Skeletal muscle satellite cell (primary cell): ENCODE measurements at regions not wholly inside any gene's neighbourhood (a gene's known extent, or its start where the extent isn't known, plus 50 kb on each side); places are given as distances from the start of the nearest gene placed in this dataset.

Experiments
- H3K27me3 ChIP-seq: 2 replicates; pipeline ENCODE4 v1.7.0; 2013; ENCODE audit warnings: low read length; ENCODE audit not compliant: control insufficient read depth, insufficient read depth
- H3K36me3 ChIP-seq: 2 replicates; pipeline ENCODE4 v1.7.0; 2013; ENCODE audit warnings: mild to moderate bottlenecking, control low read depth, low read length; ENCODE audit not compliant: insufficient read depth
- H3K4me1 ChIP-seq: 2 replicates; pipeline ENCODE4 v1.7.0; 2013; ENCODE audit warnings: low read length; ENCODE audit not compliant: control insufficient read depth, insufficient read depth
- H3K4me2 ChIP-seq: 2 replicates; pipeline ENCODE4 v1.7.0; 2013; ENCODE audit warnings: mild to moderate bottlenecking, low read length
- H3K4me3 ChIP-seq: 2 replicates; pipeline ENCODE4 v1.7.0; 2013; ENCODE audit warnings: low read length
- H3K9ac ChIP-seq: 2 replicates; pipeline ENCODE4 v1.7.0; 2013; ENCODE audit warnings: mild to moderate bottlenecking, low read depth, low read length, moderate library complexity
- H3K9me3 ChIP-seq: replicated peaks from 2 replicates; pipeline ENCODE4 v1.7.0; 2013; ENCODE audit warnings: mild to moderate bottlenecking, control low read depth, low read length

GRCh38 chr11:116166573-116167465 lies 606.0 kb downstream of the BUD13 start:
- Histone ChIP-seq H3K9me3 (no peaks in the 10 kb centered on the region), H3K4me3 (no peak overlapping the region), H3K9ac (no peak overlapping the region), H3K36me3 (no peaks in the 10 kb centered on the region), H3K4me2 (no peak overlapping the region), H3K4me1 (no peaks in the 10 kb centered on the region), H3K27me3 (no peaks in the 10 kb centered on the region)

GRCh38 chr11:116164843-116165242 lies 607.9 kb downstream of the BUD13 start:
- Histone ChIP-seq H3K36me3 (no peaks in the 10 kb centered on the region), H3K27me3 (no peaks in the 10 kb centered on the region), H3K9ac (no peak overlapping the region), H3K4me1 (no peaks in the 10 kb centered on the region), H3K4me3 (no peak overlapping the region), H3K9me3 (no peaks in the 10 kb centered on the region), H3K4me2 (no peak overlapping the region)

- no peaks in the 10 kb centered on the region for H3K4me1 ChIP-seq
- no peak overlapping the region for H3K4me2 ChIP-seq
- H3K36me3 ChIP-seq: no peaks in the 10 kb centered on the region
- H3K9me3 ChIP-seq: no peaks in the 10 kb centered on the region
- no peaks in the 10 kb centered on the region for H3K27me3 ChIP-seq
- H3K9ac ChIP-seq: no peak overlapping the region
- H3K4me3 ChIP-seq: no peak overlapping the region
These were observed 609.9 kb downstream of the BUD13 start for GRCh38 chr11:116162886-116163230.

DNA sequence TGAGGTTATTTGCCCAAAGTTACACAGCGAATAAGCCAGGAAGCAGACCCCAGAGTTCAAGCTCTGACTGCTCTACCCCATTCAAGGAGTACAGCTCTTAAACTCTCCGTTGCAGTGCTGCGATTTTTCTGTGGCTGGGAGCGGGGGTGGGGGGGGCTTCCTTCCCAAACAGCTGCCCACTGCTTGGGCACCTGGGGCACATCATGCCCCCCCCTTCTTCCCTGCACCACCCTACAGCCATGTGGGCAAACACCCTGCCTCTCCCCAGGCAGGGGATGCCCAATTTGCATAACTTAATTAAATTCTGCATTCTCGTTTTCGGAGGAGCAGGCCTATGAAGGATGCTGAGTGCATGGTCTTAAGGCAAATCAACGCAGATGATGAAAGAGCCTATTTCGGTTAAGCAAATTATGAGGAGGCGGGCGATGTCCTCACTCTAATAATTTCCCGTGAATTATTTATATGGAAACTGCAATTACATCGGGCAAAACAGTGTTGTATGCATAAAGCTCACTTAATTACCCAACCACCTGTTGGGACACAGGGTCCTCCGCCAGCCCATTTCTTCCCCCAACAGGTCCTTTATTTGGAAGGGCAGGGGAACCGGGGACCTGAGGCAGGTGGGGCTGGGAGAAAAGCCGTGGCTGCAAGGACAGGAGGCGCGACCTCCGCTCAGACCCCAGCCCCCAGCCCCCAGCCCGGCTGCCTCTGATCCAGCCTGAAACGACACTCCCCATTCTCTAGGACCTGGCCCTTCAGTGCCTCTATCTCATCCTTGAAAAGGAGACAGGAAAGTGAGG lies 610.5 kb downstream of the BUD13 start:
- H3K4me2 ChIP-seq: no peak overlapping the region
- H3K9ac ChIP-seq: no peak overlapping the region
- H3K4me3 ChIP-seq: no peak overlapping the region
- no peaks in the 10 kb centered on the region for H3K27me3 ChIP-seq
- H3K4me1 ChIP-seq: no peaks in the 10 kb centered on the region
- H3K36me3 ChIP-seq: no peaks in the 10 kb centered on the region
- H3K9me3 ChIP-seq: no peaks in the 10 kb centered on the region

- no peak overlapping the region for H3K4me2 ChIP-seq
- H3K36me3 ChIP-seq: no peaks in the 10 kb centered on the region
- no peaks in the 10 kb centered on the region for H3K4me1 ChIP-seq
- H3K4me3 ChIP-seq: no peak overlapping the region
- H3K27me3 ChIP-seq: no peaks in the 10 kb centered on the region
- H3K9me3 ChIP-seq: no peaks in the 10 kb centered on the region
- H3K9ac ChIP-seq: no peak overlapping the region
These were observed 624.1 kb downstream of the BUD13 start for GRCh38 chr11:116148645-116149044.

DNA sequence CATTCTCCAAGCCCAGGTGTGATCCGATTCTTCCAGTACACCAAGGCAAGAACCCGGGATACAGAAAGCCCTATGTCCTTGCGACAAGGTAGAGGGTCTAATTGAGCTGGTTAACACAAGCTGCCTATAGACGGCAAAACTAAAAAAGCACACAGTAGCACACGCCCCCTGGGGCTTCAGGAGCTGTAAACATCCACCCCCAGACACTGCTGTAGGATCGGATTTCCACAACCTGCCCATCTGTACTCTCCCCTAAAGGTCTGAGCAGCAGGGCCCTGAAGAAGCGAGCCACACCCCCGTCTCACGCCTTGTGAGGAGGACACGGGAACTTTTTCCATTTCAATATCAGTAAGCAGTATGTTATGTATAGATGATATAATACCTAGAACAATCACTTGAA lies 624.7 kb downstream of the BUD13 start:
- Histone ChIP-seq H3K4me1 (no peaks in the 10 kb centered on the region), H3K4me2 (no peak overlapping the region), H3K27me3 (no peaks in the 10 kb centered on the region), H3K9me3 (no peaks in the 10 kb centered on the region), H3K9ac (no peak overlapping the region), H3K36me3 (no peaks in the 10 kb centered on the region), H3K4me3 (no peak overlapping the region)

- no peaks in the 10 kb centered on the region for H3K36me3 ChIP-seq
- no peaks in the 10 kb centered on the region for H3K4me1 ChIP-seq
- H3K4me2 ChIP-seq: no peak overlapping the region
- no peak overlapping the region for H3K9ac ChIP-seq
- H3K9me3 ChIP-seq: no peaks in the 10 kb centered on the region
- H3K4me3 ChIP-seq: no peak overlapping the region
- no peaks in the 10 kb centered on the region for H3K27me3 ChIP-seq
These were observed 627.5 kb downstream of the BUD13 start for GRCh38 chr11:116145187-116145865.

- H3K4me2 ChIP-seq: no peak overlapping the region
- H3K4me3 ChIP-seq: no peak overlapping the region
- H3K4me1 ChIP-seq: no peaks in the 10 kb centered on the region
- H3K9me3 ChIP-seq: no peaks in the 10 kb centered on the region
- no peak overlapping the region for H3K9ac ChIP-seq
- no peaks in the 10 kb centered on the region for H3K36me3 ChIP-seq
- H3K27me3 ChIP-seq: no peaks in the 10 kb centered on the region
These were observed 628.3 kb downstream of the BUD13 start for GRCh38 chr11:116144387-116144958.

DNA sequence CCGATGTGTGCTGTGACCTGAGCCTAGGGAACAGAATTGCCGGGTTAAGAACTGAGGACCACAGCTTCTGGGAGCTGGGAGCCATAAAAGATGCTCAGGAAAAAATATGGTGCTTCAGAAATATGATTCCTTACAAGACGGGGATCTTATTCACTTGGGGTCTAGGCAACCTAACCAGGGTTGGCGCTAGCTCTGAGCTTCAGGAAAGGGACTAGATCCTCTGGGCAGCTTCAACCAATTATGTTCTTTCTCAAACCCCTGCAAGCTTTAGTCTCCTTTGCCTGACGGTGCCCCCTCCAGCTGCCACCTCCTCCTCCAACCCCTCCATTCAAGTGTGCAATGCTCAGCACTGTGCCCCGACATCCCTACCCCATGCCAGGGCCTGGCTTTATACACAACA lies 634.1 kb upstream of the CADM1 start:
- Histone ChIP-seq H3K27me3 (no peaks in the 10 kb centered on the region), H3K9ac (no peak overlapping the region), H3K4me1 (no peaks in the 10 kb centered on the region), H3K4me3 (no peak overlapping the region), H3K9me3 (no peaks in the 10 kb centered on the region), H3K4me2 (no peak overlapping the region), H3K36me3 (no peaks in the 10 kb centered on the region)

DNA sequence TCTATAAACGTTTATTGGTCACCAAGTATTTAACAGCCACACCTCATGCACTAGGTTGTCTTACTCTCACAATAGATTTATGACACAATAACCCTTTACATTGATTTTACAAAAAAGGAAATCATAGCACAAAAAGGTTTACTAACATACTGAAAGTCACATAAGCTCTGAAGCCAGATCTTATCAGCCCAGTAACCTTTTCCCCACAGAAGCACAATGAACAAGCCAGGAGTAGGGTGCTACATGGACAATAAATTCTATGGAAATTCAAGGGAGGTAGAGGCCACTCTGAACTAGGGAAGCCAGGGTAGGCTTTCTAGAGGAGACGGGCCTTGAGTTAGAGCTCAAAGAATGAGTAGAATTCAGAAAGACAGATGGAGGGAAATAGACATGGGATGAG lies 633.5 kb upstream of the CADM1 start:
- no peaks in the 10 kb centered on the region for H3K27me3 ChIP-seq
- no peak overlapping the region for H3K4me2 ChIP-seq
- H3K4me1 ChIP-seq: no peaks in the 10 kb centered on the region
- no peaks in the 10 kb centered on the region for H3K36me3 ChIP-seq
- H3K9ac ChIP-seq: no peak overlapping the region
- H3K9me3 ChIP-seq: no peaks in the 10 kb centered on the region
- H3K4me3 ChIP-seq: no peak overlapping the region

DNA sequence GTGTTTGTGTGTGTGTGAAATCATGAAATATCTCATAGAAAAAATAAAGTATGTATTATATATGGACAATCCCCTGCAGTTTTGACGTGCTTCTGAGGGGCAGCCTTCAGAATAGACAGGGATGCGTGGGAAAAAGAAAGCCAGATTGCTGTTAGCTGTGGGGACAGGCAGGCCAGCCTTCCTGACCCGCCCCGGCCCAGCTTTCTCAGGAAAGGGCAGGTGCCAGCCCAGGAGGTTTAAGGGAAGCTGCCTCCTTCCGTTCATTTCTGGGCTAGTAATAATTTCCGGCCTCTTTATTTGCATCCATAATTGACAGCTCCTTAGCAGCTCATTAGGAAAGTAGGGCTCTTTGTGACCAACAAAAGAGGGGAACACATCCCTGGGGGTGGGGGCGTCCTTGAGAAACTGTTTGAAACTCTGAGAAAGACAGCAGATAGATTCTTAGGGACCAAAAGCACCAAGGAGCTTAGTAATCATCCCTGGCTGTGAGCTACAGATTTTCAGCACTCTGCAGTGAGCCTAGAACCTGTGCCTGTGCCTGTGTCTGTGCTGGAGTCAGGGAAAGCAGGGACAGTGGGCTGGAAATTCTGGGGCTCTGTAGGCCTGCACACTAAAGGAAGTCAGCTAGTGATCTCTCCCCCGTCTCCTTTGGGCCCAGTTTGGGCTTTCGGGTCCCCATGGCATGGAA lies 632.9 kb upstream of the CADM1 start:
- H3K4me1 ChIP-seq: no peaks in the 10 kb centered on the region
- H3K4me3 ChIP-seq: no peak overlapping the region
- no peaks in the 10 kb centered on the region for H3K27me3 ChIP-seq
- H3K36me3 ChIP-seq: no peaks in the 10 kb centered on the region
- H3K9me3 ChIP-seq: no peaks in the 10 kb centered on the region
- no peak overlapping the region for H3K4me2 ChIP-seq
- no peak overlapping the region for H3K9ac ChIP-seq
